Forelimb muscle (tissue), 1 donor: ENCODE measurements at regions not wholly inside any gene's neighbourhood (a gene's known extent, or its start where the extent isn't known, plus 50 kb on each side); places are given as distances from the start of the nearest gene placed in this dataset.
"Not testable (repeated sequence)": the region's sequence is repeated elsewhere in the genome, so short reads cannot be mapped to it uniquely, and the experiment has no call there.

ENCODE experiments used
- DNase-seq: peaks from one replicate; pipeline ENCODE4 v3.0.0-alpha.2; 2013; ENCODE audit warnings: low read depth

DNA sequence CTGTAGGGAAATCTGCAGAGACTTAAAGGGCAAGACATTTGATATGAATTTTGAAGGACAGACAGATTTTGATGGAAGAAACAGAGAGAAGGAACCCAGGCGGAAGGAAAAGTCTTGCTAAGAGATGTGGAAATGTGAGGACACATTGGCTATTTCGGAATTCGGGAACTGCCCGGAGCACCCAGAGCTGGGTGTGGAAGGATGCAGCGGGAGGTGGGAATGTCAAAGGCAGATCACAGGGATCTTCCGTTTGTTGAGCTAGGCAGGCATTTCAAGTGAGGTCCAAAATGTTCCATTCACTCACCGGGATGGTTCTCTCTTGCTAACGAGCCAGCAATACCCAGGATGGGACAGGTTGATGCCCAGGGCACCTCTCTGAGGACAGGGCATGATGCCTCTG, 87.2 kb upstream of the CTBP2 start:
- no peak for DNase-seq

- no peak for DNase-seq
These were observed 83.3 kb upstream of the CTBP2 start for GRCh38 chr10:125243532-125244253.

GRCh38 chr10:125238682-125239081, 78.3 kb upstream of the CTBP2 start:
- DNase-seq, result no peak

DNA sequence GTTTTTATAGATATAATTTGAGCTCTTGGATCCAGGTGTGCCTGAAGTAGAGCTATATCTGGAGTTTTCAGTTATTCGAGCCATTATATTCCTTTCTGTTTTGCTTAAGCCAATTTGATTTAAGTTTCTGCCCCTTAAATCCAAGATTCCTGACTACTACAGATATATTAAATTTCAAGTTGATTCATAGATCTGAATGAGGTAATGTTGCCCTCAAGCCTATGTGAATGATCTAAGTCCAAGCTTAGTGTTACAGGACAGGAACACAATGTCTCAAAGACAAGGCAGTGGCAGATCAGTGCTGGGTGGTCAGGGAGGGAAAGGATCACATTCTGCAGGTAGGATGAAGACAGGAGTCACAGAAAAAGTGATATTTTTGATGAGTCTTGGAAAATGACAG, 75.7 kb upstream of the CTBP2 start:
- DNase-seq, result no peak

- no peak for DNase-seq
These were observed 75.0 kb upstream of the CTBP2 start for GRCh38 chr10:125235093-125236069.

GRCh38 chr10:125234576-125234975, 74.2 kb upstream of the CTBP2 start:
- DNase-seq, result not testable (repeated sequence)

DNA sequence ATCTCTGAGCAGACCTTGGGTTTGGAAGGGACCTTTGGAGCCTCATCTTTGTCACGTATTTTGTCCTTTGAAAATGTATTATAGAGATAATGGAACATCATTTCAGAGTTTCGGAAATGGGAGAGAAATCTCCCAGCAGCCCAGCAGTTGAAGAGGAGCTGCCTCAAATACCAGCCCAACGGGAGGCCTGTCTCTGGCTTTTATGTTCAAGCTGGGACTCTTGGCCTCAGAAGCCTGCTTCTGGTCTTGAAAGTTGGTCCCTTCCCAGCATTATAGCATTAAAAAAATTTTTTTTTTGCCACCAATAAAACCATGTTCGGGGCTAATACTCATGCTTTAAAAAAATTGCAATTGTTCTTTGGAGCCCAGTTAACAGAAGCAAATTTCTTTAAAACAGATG, 73.4 kb upstream of the CTBP2 start:
- DNase-seq, result no peak

- DNase-seq, result no peak
These were observed 72.5 kb upstream of the CTBP2 start for GRCh38 chr10:125232841-125233240.

DNA sequence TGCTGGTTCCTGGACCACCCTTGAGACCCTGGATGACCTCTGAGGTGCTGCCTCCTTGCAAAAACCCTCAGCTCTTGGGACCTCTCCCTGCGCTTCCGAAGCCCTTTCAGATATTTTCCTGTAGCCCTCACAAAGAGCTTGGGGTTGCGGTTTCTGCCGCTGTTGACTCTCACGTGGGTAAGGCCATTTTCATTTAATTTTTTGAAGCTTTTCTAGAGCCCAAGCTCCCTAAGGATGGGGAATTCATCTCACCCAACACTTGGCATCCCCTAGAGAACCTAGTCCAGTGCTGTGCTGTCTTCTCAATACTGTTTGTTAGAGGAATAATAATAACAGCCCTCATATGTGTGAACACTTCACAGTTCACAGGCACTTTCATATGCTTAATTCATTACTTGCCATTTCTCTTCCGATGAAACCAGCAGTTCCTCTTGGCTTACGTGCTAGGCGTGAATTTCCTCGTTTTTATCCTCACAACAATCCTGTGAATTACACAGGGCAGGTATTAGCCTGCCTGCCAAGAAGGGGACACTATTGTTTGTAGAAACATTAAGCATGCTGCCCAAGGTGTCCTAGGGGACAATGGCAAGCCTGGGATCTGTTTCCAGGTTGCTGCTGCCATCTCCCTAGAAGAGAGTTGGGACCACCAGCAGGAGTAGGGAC, 71.6 kb upstream of the CTBP2 start:
- DNase-seq, result no peak

DNA sequence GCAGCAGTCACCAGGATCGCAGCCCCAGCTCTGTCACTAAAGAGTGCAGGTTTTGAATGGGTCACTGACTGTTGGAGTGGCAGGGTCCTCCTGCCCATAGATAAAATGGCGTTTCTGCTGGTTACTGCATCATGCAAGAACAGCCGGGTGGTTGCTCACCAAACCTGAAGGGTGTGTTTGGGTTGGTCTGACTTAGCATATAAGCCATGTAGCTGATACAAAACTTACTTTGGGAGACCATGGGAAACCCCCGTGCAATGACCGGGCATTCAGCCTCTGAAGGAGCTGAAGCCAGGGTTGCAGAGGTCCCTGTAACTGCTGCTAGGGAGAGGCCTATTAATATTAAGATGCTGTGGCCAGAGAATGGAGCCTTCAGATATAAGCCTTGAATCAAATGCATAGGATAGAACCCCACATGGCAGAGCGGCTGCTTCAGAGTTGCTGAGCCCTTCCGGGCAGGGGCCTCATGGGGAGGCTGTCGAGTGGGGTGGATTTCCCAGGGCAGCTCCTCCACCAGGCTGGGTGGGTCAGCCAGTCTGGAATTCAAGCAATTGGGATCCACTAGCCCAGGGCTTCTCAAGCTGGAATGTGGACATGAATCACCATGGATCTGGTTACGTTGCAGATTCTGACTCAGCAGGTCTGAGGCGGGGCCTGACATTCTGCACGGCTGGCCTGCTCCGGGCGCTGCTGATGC, 70.9 kb upstream of the CTBP2 start:
- DNase-seq, result no peak

- DNase-seq, result no peak
These were observed 69.9 kb upstream of the CTBP2 start for GRCh38 chr10:125230251-125230650.

GRCh38 chr10:125228245-125228940, 68.0 kb upstream of the CTBP2 start:
- not testable (repeated sequence) for DNase-seq

DNA sequence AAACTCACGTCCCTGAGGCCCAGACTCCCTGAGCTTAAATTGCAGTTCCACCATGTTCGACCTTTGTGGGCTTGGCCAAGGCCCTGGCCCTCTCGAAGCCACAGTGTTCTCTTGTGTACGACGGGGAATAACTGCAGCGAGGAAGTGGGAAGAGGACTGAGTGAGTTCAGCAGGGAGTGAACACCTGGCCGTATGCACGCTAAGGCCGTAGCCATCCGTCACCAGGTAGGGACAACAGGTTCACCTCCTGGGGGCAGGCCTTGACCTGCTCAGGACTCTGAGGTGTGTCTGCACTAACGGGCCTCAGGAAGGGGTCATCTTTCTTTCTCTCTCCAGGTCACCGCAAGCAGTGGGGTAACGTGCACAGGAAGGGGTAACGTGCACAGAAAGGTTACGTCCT, 67.2 kb upstream of the CTBP2 start:
- no peak for DNase-seq

- DNase-seq, result no peak
These were observed 66.5 kb upstream of the CTBP2 start for GRCh38 chr10:125226823-125227222.

DNA sequence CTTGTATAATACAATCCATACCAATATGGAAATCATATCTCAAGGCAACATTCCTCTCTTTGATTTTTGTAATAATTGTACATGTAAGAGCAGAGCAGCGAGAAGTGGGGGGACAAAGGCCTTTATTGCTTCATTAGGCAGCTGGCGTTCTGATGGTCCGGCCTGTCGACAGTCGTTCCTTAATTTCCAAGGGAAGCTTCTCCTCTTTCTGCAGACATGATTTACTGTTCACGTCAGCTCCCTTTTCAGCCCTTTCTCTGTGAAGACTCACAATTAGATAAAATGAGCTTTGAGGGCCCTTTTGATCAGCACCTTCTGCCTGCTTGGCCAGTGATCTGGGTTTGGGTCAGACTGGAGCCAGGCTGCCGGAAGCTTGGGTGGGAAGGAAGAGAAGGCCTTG, 65.6 kb upstream of the CTBP2 start:
- DNase-seq, result no peak

DNA sequence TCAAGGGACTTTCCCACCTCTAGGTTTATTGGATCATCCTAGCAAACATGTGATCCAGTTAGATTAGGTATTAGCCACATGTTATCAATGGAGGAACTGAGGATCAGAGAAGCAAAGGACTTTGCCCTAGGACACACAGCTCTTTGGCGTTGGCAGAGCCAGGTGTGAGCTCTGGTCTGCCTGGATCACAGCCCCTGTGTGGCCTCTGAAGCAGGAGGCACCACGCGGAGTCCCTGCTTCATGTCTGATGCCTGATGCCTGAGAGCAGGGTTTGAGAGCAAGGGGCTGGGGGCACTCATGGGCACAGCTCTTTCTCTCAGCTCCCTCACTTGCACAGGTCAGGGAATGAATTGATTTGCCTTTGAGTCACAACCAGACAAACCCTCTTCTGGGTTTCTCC, 64.7 kb upstream of the CTBP2 start:
- no peak for DNase-seq

GRCh38 chr10:125222515-125223308, 62.3 kb upstream of the CTBP2 start:
- no peak for DNase-seq

DNA sequence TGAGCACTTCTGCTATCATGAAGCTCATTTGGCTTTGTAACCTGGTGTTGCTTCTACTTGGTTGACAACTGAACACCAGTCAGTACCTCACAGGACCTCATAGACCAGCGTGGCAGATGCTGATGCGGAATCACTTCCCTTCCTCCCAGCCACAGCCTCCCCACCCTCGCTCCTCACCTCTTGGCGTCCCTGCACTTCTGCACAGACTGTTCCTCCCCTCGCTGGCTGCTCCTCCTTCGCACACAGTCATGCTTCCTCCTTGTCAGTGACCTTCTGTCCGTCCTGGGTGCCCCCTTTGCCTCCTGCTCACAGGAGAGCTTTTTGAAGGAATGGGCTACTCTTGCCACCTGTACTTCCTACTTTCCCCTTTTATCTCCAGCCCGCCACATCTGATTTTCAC, 61.4 kb upstream of the CTBP2 start:
- DNase-seq, result no peak

DNA sequence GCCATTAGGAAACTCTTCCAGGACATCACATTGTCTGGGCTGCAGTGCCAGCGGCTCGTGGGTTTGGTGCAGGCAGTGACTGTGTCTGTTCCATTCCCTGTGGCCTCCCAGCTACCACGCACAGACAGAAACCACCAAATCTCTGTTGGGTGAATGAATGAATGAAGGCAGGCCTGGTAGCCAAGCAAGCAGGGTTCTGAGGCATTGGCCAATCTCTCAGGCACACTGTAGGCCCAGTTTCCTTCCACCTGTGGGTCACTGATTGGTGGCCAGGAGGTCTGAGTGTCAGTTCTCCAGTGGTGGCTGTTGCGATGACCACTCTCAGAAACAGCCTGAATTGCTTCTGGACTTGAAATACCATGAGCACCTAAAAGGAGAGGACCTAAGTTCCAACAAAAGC, 59.4 kb upstream of the CTBP2 start:
- no peak for DNase-seq

DNA sequence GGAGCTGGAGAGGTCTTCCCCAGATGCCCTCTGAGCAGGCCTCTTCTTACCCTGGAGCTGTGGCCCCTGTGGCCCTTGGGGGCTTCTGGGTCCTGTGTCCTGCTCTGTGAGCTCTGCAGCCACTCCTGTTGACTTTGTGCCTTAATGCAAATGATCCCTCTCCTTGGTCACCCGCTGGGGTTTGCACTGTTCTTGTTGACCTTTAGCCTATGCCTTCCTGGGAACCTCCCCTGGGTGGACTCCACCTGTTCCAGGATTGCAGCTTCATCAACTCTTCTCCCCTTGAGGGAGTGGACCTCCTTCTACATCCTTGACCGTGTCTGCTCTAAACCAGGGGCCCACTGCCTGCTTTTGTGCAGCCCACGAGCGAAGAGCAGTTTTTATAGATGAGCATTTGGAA, 58.6 kb upstream of the CTBP2 start:
- no peak for DNase-seq
